HG02798 (cell line): ENCODE measurements at regions not wholly inside any gene's neighbourhood (a gene's known extent, or its start where the extent isn't known, plus 50 kb on each side); places are given as distances from the start of the nearest gene placed in this dataset.

ENCODE experiments used
- ATAC-seq: cut with Tn5 transposase; IDR thresholded peaks from one replicate; pipeline ENCODE4 v1.9.1; 2021; ENCODE audit warnings: mild to moderate bottlenecking; ENCODE audit not compliant: unreplicated experiment, poor library complexity

DNA sequence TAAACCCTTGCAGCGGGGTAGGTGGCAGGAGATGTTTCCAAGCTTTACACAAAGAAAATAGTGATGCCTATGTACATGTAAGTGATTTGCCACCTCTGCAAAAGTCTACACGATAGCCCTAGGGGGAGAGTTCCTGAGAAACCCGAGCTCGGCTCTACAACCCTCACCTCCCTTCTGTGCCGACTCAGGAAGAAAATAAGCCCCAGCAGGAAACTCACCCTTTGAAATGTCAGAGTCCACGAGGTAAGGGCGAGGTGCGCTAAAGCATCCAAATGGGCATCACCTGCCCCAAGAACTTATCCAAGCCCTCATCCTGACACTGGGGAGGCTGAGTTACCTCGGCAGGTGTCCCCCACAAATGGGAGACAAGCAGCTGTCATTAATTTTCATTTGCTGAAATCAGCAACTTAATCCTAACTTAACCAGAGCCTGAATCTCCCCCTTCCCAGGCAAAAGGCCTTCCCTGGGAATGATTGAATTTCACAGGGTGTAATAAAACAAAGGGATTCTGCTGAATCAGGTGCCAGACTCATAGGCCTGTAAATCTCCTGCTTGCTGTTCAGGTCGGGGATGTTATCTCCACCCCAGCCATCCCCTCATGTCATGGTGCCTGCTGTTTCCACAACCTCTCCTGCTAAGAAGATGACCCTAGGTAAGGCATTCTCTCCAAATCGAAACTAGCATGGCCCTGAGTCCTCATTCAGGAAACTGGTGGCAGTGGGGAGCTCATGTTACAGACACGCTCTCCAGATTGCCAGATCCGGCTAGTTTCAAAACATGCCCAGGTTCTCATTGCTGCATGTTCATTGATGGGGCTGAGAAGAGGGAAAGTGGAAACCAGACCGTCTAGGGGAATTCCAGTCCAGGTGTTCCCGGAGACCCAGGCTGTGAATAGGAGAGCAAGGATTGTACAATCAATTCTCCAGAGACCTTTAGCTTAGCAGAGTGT, 105.3 kb upstream of the KIRREL3 start:
- no peak for ATAC-seq

DNA sequence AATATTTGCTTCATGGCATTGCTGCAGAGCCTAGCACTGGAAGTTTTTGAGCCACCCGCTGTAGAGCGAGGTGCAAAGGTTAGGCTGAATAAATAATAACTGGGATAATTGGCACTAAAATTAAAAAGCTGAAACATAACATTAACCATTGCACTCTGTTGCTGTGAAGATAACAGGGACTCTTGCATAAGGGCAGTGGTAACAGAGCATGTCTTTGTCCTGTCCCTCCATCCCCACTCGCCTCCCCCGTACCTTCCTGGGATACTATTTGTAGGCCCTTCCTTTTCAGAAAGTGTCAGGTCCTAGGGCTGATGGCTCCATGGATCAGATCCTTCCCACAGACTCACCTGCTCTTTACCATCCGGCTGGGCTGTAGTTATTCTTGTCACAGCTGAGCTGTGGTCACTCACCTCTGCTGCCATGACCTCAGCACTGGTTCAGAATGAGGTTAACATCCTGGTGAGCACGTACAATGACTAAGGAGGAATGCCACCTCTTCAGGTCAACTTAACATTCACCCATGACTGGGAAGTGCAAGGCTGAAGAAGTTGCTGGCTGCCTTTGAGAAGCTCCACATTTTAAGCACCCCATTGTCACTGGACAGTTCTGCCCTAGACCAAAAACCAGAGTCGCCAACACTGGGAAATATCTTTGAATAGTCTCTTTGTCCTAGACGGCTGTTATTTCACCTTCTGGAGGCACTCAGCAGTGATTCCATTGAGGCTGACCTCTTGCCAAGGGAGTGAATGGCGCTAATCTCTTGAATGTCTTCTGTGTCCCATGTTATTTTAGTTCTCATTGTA, 103.2 kb upstream of the KIRREL3 start:
- no peak for ATAC-seq

DNA sequence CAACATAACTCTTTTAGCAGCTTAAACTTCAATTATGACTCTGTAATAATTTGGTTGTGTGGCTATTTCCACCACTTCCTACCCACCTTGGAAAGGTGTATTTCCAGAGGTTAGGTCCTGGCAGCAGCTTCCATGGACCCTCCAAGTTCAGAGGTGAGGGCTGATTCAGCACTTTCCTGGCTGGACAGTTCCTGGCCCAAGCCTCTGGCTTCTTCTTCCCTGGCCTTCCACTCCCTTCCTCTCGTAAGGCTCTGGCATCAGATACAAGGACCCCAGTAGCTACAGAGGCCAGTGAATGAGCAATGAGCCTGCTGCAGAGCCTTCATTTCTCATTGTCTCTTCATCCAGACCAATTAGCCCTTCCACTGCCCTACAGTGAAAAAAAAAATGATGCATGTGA, 98.1 kb upstream of the KIRREL3 start:
- ATAC-seq: no peak

DNA sequence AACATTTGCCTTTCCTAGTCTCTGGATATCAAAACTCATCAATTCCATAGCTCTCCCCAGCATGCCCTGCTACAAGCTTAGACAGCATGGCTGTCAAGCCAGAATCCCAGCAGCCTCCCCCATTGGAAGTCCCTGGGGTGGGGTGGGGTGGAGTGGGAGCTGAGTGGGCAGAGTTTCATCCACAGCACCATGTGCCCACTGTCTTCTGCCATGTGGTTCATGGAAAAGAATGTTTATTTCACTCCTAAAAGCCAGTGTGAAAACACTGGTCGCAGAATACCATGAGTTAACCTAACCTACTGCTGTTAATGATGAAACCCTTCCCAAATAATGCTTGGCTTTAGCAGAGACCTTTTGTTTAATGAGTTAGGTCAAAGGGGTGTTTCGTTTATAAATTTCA, 80.2 kb upstream of the KIRREL3 start:
- no peak for ATAC-seq

DNA sequence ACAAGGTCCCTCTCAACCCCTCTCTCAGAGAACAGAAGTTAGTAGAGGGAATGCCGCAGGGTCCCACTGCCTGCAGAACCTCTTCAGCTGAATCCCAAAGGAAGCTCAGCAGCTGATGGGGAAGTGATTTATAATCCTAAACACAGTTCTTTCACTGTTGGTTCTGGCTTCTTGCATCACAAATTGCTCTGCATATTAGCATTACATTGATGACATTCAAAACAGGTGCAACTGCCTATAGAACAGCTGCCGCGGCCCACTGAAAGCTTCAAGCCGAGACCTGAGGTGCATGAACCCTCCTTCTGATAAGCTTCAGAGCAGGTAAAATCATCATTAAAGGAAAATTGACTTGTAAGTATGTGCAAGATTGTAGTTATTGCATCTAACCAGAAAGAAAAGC, 75.2 kb upstream of the KIRREL3 start:
- no peak for ATAC-seq

DNA sequence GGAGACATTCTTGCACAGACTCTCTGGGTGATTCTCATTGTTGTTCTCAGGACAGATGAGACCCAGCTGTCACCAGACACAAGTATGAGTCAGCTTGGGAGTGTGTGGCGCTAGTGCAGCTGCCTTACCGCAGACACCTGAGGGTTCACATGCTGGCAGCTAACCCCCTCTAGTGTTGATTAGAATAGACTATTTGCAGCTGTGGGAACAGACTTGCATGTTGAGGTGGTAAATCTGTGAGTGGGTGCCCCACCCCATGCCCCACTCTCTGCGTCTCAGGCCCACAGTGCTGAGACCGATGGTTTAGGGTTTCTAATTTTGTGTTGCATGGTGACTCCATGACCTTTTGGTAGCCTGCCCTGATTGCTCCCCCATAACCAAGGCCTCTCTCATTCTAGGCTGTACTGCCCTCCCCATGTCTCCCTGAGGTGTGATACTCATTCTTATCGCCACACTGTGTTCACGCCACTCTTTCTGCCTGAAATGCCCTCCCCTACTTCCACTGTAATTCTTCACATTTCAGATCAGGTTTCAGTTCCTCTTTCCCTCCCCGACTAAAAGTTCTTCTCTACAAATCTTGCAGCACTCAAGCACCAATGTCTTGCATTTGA, 73.7 kb upstream of the KIRREL3 start:
- ATAC-seq: peak; percentile 98

DNA sequence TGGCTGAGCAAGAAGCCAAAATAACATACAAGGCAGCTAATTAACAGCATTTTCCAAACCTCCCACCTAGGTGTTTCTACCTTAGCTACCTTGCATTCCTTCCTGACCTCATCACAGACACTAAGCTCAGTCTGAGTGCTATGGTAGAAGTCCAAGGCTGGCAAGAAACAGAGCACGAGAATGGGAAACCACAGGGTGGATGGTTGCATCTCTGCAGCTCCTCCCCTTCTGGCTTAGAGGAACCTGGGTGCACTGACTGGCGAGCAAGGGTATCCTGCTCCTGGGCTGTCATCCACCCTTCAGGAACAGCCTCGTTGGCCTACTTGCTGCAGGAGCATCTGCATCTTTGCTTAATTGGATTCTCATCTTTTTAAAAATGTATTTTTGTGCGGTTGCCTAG, 73.1 kb upstream of the KIRREL3 start:
- no peak for ATAC-seq

DNA sequence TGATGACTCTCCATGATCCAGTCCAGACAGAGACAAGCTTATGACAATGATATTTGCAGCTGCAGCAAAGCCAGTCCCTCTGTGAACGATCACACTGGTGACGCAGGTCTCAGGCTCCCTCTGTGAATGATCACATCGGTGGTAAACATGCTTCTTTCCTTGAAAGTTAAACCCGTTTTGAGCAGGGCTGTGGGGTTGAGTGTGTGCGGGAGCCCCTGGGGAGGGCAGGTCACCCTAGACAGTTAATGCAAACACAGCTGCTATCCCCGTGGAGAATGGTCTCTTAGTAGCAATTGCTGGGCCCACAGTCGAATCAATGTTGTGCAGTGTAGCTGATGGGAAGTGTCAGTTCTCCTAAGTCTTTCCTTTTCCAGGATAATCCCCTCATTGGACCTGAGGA, 71.0 kb upstream of the KIRREL3 start:
- no peak for ATAC-seq

DNA sequence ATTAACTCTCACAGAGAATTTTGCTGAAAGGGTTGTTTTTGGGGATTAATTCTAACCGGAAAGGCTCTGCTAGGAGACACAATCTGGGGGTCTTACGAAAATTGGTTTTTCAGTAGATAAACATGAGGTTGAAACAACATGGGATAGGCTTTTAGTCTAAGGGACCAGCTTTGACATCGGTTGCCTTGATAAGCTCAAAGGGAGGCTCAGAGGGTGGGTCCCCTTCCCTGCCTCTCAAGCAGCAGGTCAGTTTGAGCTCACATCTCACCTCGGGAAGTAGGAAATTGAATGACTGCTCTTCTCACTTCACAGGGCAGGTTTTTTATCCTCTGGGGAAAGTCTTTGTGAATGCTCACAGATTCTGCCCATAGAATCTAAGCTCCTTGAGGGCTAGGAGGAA, 70.2 kb upstream of the KIRREL3 start:
- no peak for ATAC-seq

DNA sequence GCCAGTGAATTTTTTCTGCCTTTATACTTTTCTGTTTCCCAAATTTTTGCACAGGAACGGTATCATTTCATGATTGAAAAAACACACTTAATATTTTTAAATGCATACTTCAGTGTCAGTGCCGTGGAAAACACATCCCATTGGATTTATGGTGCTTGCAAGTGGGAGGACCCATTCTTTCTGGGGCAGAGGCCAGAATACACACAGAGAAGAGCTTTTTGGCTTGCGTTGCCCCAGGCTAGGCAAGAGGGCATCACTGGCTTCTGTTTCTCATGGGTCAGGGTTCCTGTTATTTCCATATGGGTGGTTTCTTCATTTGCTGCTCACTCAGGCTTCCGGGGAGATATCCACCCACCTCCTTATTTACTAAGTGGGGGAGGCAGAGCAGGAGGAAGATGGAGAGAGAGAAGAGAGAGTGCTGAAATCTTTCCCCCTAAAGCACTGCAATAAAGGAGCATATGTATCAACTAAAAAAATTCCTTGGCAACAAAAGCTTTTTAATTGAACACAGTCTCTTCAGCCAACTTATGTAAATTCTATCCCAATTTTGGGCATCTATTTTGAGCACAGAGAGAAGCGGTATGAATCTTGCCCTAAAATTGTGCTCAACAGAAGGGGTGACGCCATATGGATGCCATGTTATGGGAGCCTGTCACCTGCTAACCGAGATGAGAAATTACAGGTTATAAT, 66.0 kb upstream of the KIRREL3 start:
- no peak for ATAC-seq

DNA sequence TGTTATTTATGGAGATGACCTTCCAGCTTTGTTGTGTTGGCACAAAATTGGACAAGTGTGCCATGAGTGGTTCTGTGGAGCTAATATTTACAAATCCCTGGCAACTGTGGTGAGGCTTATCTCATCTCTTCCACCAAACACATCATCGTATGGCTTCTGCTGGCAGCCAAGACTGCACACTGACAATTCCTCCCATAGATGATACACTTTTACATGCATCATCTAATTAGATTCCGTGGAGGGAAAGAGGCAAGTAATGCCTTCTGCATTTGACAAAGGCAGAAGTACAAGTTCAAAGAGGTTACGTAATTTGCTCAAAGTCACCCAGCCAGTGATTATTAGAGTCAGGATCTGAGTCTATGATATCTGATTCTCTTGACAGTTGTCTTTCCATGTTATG, 62.7 kb upstream of the KIRREL3 start:
- ATAC-seq: no peak

DNA sequence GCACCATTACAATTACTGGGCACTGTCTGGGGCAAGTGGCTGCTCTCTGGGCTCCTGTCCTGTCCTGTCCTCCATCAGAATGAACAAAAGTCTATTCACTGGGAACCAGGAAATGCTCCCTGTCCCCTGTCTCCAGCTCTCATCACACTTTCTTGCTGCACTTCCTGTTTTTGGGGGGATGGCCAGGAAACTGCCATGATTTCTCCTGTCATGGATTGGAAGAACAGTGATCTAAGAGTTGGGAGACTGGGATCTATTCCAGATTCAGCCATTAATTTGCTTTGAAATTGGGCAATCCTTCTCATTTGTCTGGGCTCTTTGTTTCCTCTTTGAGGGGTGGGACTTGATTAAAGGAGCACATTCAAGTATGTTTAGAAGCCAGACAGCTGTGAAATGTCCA, 61.4 kb upstream of the KIRREL3 start:
- no peak for ATAC-seq

DNA sequence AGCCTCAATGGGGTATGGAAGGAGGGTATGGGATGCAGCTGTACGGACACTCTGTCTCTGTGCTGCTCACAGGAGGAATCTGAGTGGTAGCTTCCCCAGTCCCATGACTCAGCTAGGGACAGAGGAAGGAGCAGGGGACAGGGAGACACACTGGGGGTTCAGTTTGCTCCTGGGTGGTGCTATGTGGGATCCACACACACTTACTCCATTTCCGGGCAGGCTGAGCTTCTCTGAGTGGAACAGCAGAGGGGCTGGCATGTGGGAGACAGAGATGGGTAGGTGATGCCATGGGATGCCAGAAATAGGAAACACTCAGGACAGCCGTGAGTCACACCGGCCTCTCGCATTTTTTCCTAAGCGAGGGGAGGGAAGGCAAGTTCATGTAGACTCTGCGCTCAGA, 59.2 kb upstream of the KIRREL3 start:
- no peak for ATAC-seq

DNA sequence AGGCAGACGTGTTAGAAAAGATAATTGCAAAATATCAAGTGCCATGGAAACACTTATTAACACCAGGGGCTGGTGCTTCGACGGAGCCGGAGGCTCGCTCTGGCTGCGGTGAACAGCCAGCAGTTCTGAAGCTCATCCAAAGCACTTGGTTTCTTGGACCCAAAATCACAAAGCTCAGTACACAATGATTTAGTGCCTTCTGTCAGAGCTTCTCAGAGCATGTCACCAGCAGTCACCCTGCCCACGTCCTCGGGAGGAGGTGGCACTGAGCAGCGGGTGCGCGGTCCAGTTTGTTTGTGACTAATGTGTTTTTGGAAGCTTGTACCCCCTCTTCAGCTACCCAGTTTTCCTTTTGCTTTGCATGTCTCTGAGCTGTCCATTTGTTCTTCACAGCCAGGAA, 58.7 kb upstream of the KIRREL3 start:
- no peak for ATAC-seq

DNA sequence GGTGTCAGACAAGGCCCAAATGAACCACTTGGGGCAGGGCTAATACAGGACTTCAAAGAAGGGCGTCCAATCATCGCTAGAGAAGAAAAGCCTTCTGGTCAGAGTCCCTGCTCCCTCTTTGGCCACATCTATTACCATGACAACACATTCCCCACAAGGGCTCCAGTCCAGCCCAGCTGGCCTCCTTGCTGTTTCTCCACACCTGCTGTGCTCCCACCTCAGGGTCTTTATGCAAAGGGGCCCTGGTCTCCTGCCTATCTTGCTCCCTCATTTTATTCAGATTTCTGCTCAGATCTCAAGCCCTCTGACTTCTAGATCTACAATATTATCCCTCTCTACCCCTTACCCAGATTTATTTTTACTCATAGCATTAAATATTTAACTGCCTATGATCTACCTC, 58.0 kb upstream of the KIRREL3 start:
- no peak for ATAC-seq

DNA sequence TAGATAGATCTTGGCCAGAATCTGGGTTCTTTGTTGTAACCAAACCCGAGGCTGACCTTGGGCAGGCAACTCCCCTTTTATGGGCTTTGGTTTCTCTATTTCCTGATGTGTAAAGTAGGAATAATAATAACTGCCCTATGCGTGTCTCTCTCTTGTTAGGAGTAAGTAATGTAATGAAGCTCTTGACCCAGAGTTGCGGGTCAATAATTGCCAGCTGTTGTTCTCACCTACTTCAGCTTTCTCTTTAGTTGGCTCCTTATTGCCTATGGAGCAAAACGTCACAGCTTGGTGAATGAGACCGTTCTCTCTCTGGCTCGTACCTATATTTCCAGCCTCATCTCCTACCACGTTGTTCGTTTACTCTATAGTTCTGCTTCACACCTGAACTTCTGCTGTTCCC, 56.6 kb upstream of the KIRREL3 start:
- no peak for ATAC-seq

DNA sequence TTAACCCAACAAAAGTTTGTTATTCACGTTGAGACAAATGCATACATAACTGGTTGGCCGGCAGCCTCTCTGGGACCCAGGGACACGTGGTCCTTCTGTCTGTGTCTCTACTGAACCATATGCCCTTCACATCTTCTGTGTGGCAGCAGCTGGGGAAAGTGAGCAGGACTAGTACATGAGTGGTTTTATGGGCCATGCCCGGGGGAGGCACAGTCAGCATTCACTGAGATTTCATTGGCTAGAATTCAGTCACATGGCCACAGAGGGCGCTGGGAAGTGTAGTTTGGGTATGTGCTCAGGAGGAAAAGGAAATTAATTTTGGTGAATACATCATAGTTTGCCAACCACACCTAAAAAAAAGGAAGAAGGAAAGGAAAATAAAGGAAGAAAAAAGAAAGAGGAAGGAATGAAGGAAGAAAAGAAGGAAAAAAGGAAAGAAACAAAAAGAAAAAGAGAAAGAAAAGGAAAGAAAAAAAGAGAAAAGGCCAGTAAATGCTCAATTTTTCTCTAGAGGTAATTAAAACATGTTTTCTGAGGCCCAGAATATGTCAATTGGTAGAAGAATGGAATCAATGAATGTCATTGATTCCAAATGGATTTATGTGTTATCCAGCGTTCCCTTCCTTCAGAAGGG, 55.9 kb upstream of the KIRREL3 start:
- ATAC-seq: no peak

DNA sequence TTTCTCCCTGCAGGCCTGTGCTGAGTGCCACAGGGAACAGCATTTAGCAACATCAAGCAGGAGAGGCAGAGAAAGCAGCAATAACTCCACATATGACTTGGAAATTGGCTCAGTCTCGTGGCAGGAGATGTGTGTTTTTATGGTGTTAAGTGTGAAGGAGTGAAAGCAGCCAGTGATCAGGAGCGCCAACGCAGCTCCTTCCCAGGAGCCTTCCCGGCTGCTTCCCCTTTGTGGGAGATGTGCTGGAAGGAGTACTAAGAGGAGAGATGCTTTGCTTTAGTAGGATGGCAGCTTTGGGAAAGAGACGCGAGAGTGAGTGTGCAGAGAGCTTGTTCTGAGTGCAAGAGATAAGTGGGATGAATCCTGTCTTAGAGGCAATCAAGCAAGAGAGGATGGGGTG, 54.7 kb upstream of the KIRREL3 start:
- ATAC-seq: no peak

DNA sequence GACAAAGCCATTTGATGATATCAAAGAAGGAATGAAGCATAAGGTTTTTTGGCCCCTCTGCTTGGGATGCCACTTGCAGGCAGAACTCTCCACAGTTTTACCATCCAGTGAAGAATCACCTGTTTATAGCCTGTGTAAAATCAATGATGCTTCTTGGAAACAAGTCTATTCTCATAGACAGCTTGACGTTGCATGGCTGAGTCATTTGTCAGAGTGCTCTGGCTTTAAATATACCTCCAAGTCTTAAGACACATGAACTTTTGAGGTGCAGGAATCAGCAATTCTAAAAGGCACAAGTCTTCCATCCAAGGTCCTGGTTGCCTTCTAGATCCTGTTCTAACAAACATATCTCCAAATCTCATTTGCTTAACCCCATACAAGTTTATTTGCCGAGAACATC, 53.6 kb upstream of the KIRREL3 start:
- ATAC-seq: no peak

DNA sequence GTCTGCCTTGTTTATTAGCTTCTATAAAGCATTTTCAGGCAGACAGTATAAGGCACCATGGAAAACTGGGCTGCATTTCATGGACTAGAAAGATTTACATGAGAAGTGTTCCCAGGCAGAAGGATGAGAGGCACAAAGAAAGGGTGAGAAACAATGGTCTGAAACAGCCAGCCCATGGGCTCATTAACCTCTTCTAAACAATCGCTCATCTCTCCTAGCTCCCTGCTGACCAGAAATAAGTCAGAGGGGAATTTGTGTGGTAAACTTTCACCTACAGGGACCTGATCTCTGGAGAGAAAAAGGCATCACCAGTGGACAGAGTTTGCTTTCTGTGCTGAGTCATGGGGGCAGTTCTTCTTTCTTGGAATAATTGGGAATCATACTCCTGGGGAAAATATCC, 51.8 kb upstream of the KIRREL3 start:
- ATAC-seq: no peak
